Bronchial epithelial cell (primary cell): ENCODE measurements at regions not wholly inside any gene's neighbourhood (a gene's known extent, or its start where the extent isn't known, plus 50 kb on each side); places are given as distances from the start of the nearest gene placed in this dataset.
"Not testable (repeated sequence)": the region's sequence is repeated elsewhere in the genome, so short reads cannot be mapped to it uniquely, and the experiment has no call there.

Experiments
- DNase-seq: peaks from one replicate; pipeline ENCODE4 v3.0.0-alpha.2; 2010; ENCODE audit warnings: low read depth
- FAIRE-seq: peaks from 2 replicates; lab custom pipeline; 2011; peaks lifted over from hg19 to GRCh38; lab: Jason Lieb, UNC
- H3K27me3 ChIP-seq: 2 replicates; pipeline ENCODE4 v1.5.1; 2011; ENCODE audit warnings: low read length; ENCODE audit not compliant: control insufficient read depth, insufficient read depth
- H3K36me3 ChIP-seq: 2 replicates; pipeline ENCODE4 v1.5.1; 2011; ENCODE audit warnings: low read length; ENCODE audit not compliant: control insufficient read depth, insufficient read depth
- H3K4me3 ChIP-seq: 2 replicates; pipeline ENCODE4 v1.5.1; 2011; ENCODE audit warnings: mild to moderate bottlenecking, low read depth, low read length, control low read depth
- CTCF ChIP-seq: IDR thresholded peaks from 2 replicates; pipeline ENCODE4 v1.5.1; 2011; ENCODE audit warnings: mild to moderate bottlenecking, moderate library complexity, low read length, control low read depth, inconsistent platforms; ENCODE audit not compliant: insufficient read depth, severe bottlenecking

GRCh38 chr10:44749151-44749550 is 162.0 kb upstream of the TMEM72 start:
- TF ChIP-seq CTCF: no peak
- H3K27me3 ChIP-seq: no peaks in the 10 kb centered on the region
- H3K36me3 ChIP-seq: no peaks in the 10 kb centered on the region
- DNase-seq (no peak), FAIRE-seq (no peak)
- no peak overlapping the region for H3K4me3 ChIP-seq

GRCh38 chr10:44752451-44753441 is 158.4 kb upstream of the TMEM72 start:
- no peak for TF ChIP-seq CTCF
- DNase-seq (peak; percentile 77), FAIRE-seq (no peak)
- Histone ChIP-seq H3K4me3 (no peak overlapping the region), H3K36me3 (no peaks in the 10 kb centered on the region), H3K27me3 (no peaks in the 10 kb centered on the region)

GRCh38 chr10:44754355-44754754 is 156.8 kb upstream of the TMEM72 start:
- H3K27me3 ChIP-seq, DNase-seq, H3K36me3 ChIP-seq, FAIRE-seq, H3K4me3 ChIP-seq: not testable (repeated sequence)

- FAIRE-seq (no peak), DNase-seq (no peak)
- H3K4me3 ChIP-seq: no peak overlapping the region
- no peak for TF ChIP-seq CTCF
- H3K36me3 ChIP-seq: no peaks in the 10 kb centered on the region
- H3K27me3 ChIP-seq: no peaks in the 10 kb centered on the region
These were observed 155.7 kb upstream of the TMEM72 start for GRCh38 chr10:44755481-44755880.

GRCh38 chr10:44756216-44756615 is 154.9 kb upstream of the TMEM72 start:
- DNase-seq (peak; percentile 75), FAIRE-seq (no peak)
- Histone ChIP-seq H3K36me3 (no peaks in the 10 kb centered on the region), H3K27me3 (no peaks in the 10 kb centered on the region), H3K4me3 (no peak overlapping the region)
- TF ChIP-seq CTCF: no peak

- no peak overlapping the region for H3K4me3 ChIP-seq
- no peak for TF ChIP-seq CTCF
- H3K36me3 ChIP-seq: no peaks in the 10 kb centered on the region
- FAIRE-seq (no peak), DNase-seq (no peak)
- H3K27me3 ChIP-seq: no peaks in the 10 kb centered on the region
These were observed 153.5 kb upstream of the TMEM72 start for GRCh38 chr10:44757551-44758205.
